ENCODE measurements at regions not wholly inside any gene's neighbourhood (a gene's known extent, or its start where the extent isn't known, plus 50 kb on each side); places are given as distances from the start of the nearest gene placed in this dataset.

DNA sequence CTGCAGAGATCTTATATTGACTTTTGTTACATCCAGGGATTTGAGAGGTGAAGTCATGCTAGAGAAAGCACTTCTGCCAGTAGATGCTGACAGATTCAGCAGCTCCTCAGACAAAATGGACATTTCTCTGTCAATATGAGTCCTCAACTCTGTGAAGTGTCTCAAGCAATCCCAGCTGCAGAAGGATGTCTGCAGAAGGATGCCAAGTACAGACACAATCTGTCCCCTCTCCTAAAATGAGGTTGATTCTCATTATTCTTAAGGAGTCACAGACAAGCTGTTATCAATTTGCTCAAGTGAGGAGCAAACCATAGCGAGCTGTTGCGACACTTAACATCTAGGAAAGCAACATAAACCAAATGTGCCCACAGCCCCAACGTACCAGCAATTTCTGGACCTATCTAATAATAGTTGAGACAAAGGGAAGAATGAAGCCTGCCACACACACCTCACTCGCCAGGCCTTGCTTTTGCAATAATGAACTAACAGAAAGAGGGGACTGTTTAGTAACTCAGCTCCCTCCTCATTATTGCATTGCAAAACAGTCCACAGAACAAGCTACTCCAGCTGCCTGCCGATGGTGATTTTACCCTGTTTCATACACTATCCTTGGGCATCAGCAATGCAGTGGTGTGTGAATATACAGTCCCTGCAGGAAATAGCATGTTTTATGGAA, 364.2 kb upstream of the PDE4D start:
- no peaks in the 10 kb centered on the region for H4K20me1 ChIP-seq (ENCODE audit: control insufficient read depth, insufficient read depth, low read length, poor library complexity, severe bottlenecking)
- H3K27me3 Mint-ChIP-seq: no peaks in the 10 kb centered on the region
- H3K4me1 ChIP-seq (ENCODE audit: control insufficient read depth in 2 of 2, insufficient read depth in 2 of 2, low read length in 2 of 2): peaks cover 3 to 5% of the 10 kb centered on the region in 2 donors
- DNase-seq: no peak
- no peak for ATAC-seq (ENCODE audit: low read depth)
- no peak overlapping the region for H3K4me2 ChIP-seq (replicated peaks; ENCODE audit: low read depth, low read length, poor library complexity, severe bottlenecking)
- ChIA-PET POLR2A (no interaction called here), CTCF (no interaction called here)
- no peak overlapping the region for H2AFZ ChIP-seq (ENCODE audit: insufficient read depth, low read depth, low read length, poor library complexity, severe bottlenecking)
- H3K4me3 Mint-ChIP-seq: no peak overlapping the region
- TF ChIP-seq, protein P1, sequence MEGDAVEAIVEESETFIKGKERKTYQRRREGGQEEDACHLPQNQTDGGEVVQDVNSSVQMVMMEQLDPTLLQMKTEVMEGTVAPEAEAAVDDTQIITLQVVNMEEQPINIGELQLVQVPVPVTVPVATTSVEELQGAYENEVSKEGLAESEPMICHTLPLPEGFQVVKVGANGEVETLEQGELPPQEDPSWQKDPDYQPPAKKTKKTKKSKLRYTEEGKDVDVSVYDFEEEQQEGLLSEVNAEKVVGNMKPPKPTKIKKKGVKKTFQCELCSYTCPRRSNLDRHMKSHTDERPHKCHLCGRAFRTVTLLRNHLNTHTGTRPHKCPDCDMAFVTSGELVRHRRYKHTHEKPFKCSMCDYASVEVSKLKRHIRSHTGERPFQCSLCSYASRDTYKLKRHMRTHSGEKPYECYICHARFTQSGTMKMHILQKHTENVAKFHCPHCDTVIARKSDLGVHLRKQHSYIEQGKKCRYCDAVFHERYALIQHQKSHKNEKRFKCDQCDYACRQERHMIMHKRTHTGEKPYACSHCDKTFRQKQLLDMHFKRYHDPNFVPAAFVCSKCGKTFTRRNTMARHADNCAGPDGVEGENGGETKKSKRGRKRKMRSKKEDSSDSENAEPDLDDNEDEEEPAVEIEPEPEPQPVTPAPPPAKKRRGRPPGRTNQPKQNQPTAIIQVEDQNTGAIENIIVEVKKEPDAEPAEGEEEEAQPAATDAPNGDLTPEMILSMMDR (IDR thresholded peaks at IDR 0.05): no peak
- TF ChIP-seq EZH2 (IDR thresholded peaks at IDR 0.05; ENCODE audit: borderline replicate concordance, insufficient read depth, low read depth, low read length, poor library complexity, severe bottlenecking): no peak
- H3K27ac Mint-ChIP-seq: no peak overlapping the region
- no peaks in the 10 kb centered on the region for H3K79me2 ChIP-seq (ENCODE audit: control insufficient read depth, insufficient read depth, low read length)
- no peak overlapping the region for H3K4me3 ChIP-seq (ENCODE audit: control extremely low read depth in 1 of 5, extremely low read depth in 1 of 5, insufficient read depth in 1 of 5, low read depth in 2 of 5, low read length in 4 of 5)
- intact Hi-C loops (cut with micrococcal nuclease): no loop called here
- peaks cover 8% of the 10 kb centered on the region for H3K4me1 Mint-ChIP-seq
- WGBS (ENCODE audit: insufficient coverage): no CpG with 5 or more reads among the region's 5 CpGs
- H3K9ac ChIP-seq (ENCODE audit: low read length): no peak overlapping the region
- peaks cover 0 to 1% of the 10 kb centered on the region in 2 experiments for H3K36me3 ChIP-seq (replicated peaks in 1 of 2; ENCODE audit: control extremely low read depth in 1 of 2, control insufficient read depth in 1 of 2, extremely low read depth in 1 of 2, insufficient read depth in 2 of 2, low read length in 1 of 2)
- no peak overlapping the region for H3K27ac ChIP-seq (ENCODE audit: low read length in 2 of 2)
- no peaks in the 10 kb centered on the region for H3K9me3 Mint-ChIP-seq (ENCODE audit: insufficient read depth)
- H3K9me3 ChIP-seq (ENCODE audit: control extremely low read depth in 1 of 3, control insufficient read depth in 2 of 3, insufficient read depth in 1 of 3, low read length in 2 of 3): no peaks in the 10 kb centered on the region
- H3K27me3 ChIP-seq (replicated peaks in 1 of 4; ENCODE audit: control extremely low read depth in 1 of 4, control insufficient read depth in 3 of 4, insufficient read depth in 4 of 4, low read length in 3 of 4): no peaks in the 10 kb centered on the region

DNA sequence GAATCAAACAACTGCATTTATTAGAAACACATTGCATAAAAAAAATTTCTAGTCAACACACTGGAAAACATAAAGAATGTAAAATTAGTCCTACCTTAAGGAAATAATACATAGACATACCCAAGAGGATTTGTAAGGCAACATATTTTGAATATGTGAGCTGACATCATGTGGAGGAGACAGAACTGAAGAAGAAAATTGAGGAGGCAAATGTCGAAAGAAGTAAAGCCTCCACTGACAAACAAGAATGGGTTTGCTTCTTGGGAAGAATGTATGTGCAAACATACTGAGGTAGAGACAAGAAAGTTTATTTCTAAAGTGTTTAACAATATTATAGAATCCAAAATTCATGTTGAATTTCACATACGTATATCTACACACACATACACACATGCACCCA, 363.0 kb upstream of the PDE4D start:
- Mint-ChIP-seq H3K27me3 (no peaks in the 10 kb centered on the region), H3K4me1 (peaks cover 8% of the 10 kb centered on the region), H3K9me3 (ENCODE audit: insufficient read depth) (no peaks in the 10 kb centered on the region), H3K27ac (no peak overlapping the region), H3K4me3 (no peak overlapping the region)
- Histone ChIP-seq H3K4me1 (ENCODE audit: control insufficient read depth in 2 of 2, insufficient read depth in 2 of 2, low read length in 2 of 2) (peaks cover 3 to 5% of the 10 kb centered on the region in 2 donors), H4K20me1 (ENCODE audit: control insufficient read depth, insufficient read depth, low read length, poor library complexity, severe bottlenecking) (no peaks in the 10 kb centered on the region), H3K79me2 (ENCODE audit: control insufficient read depth, insufficient read depth, low read length) (no peaks in the 10 kb centered on the region), H3K9me3 (ENCODE audit: control extremely low read depth in 1 of 3, control insufficient read depth in 2 of 3, insufficient read depth in 1 of 3, low read length in 2 of 3) (no peaks in the 10 kb centered on the region), H3K4me2 (replicated peaks; ENCODE audit: low read depth, low read length, poor library complexity, severe bottlenecking) (no peak overlapping the region), H2AFZ (ENCODE audit: insufficient read depth, low read depth, low read length, poor library complexity, severe bottlenecking) (no peak overlapping the region), H3K4me3 (ENCODE audit: control extremely low read depth in 1 of 5, extremely low read depth in 1 of 5, insufficient read depth in 1 of 5, low read depth in 2 of 5, low read length in 4 of 5) (no peak overlapping the region), H3K36me3 (replicated peaks in 1 of 2; ENCODE audit: control extremely low read depth in 1 of 2, control insufficient read depth in 1 of 2, extremely low read depth in 1 of 2, insufficient read depth in 2 of 2, low read length in 1 of 2) (peaks cover 0 to 1% of the 10 kb centered on the region in 2 experiments), H3K9ac (ENCODE audit: low read length) (no peak overlapping the region), H3K27me3 (replicated peaks in 1 of 4; ENCODE audit: control extremely low read depth in 1 of 4, control insufficient read depth in 3 of 4, insufficient read depth in 4 of 4, low read length in 3 of 4) (no peaks in the 10 kb centered on the region), H3K27ac (ENCODE audit: low read length in 2 of 2) (no peak overlapping the region)
- ATAC-seq (ENCODE audit: low read depth) (no peak), DNase-seq (no peak)
- no CpG with 5 or more reads among the region's 2 CpGs for WGBS (ENCODE audit: insufficient coverage)
- TF ChIP-seq EZH2 (IDR thresholded peaks at IDR 0.05; ENCODE audit: borderline replicate concordance, insufficient read depth, low read depth, low read length, poor library complexity, severe bottlenecking): no peak
- TF ChIP-seq, protein P1 (IDR thresholded peaks at IDR 0.05): no peak
- intact Hi-C loops (cut with micrococcal nuclease): no loop called here
- CTCF ChIA-PET: no interaction called here
- POLR2A ChIA-PET: no interaction called here
